Activated T-cell treated with anti-CD3 and anti-CD28 coated beads, Interleukin-2, amount 50 U/mL, for 1 hour (primary cell): ENCODE measurements at regions not wholly inside any gene's neighbourhood (a gene's known extent, or its start where the extent isn't known, plus 50 kb on each side); places are given as distances from the start of the nearest gene placed in this dataset.

ENCODE experiments used
- DNase-seq: peaks from one replicate; pipeline ENCODE4 v3.0.0-alpha.2; 2020

DNA sequence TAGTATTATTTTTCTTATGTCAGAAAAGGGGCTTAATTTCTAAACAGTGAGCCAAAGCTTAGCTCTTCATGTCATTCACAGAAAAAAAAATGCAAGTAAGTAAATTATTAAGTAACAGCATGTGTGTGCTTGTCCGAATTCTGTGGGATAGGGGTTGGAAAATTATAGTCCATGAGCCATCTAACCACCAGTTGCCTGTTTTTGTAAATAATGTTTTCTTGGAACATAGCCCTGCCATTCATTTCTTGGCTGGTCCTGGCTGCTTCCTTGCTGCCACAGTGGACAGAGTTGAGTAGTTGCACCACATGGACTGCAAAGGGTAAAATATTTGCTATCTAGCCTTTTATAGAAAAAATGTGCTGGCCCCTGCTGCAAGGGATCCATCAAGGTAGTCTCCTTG lies 513.7 kb upstream of the WWC1 start:
- no peak for DNase-seq

GRCh38 chr5:167778228-167778627 lies 513.2 kb upstream of the WWC1 start:
- no peak for DNase-seq

GRCh38 chr5:167779644-167780043 lies 511.8 kb upstream of the WWC1 start:
- no peak for DNase-seq

DNA sequence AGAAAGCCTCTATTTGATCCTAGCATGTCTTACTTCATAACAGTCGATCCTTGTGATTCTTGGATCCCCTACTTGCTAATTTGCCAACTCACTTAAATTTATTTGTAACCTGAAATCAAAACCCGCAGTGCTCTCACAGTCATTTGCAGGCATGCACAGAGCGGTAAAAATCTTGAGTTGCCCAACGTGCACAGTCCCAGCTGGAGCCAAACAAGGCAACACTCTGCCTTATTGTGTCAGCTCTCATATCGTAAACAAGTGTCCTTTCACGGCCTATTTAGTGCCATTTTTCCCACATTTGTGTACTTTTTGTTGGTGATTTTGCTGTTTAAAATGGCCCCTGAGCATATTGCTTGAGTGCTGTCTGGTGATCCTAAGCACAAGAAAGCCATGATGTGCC lies 511.3 kb upstream of the WWC1 start:
- no peak for DNase-seq

GRCh38 chr5:167783145-167783817 lies 508.2 kb upstream of the WWC1 start:
- no peak for DNase-seq

DNA sequence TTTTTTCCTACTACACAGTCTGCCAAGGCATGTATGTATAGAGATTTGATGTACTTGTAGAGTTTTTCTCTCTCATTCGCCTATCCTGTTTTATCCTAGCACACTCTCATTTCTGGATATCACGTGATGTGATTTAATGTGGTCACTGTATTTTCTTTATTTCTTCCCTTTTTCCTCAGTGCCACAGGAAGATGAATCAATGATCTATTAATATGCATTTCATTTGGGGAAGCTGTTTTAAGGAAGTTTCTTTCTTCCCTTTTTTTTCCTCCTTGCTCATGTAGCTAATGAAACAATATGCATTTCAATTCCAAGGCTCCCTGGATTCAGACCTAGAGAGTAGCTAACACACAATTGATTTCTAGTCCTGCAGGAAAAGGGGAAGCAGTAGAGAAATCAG lies 506.3 kb upstream of the WWC1 start:
- no peak for DNase-seq

GRCh38 chr5:167785901-167786300 lies 505.5 kb upstream of the WWC1 start:
- DNase-seq = no peak

DNA sequence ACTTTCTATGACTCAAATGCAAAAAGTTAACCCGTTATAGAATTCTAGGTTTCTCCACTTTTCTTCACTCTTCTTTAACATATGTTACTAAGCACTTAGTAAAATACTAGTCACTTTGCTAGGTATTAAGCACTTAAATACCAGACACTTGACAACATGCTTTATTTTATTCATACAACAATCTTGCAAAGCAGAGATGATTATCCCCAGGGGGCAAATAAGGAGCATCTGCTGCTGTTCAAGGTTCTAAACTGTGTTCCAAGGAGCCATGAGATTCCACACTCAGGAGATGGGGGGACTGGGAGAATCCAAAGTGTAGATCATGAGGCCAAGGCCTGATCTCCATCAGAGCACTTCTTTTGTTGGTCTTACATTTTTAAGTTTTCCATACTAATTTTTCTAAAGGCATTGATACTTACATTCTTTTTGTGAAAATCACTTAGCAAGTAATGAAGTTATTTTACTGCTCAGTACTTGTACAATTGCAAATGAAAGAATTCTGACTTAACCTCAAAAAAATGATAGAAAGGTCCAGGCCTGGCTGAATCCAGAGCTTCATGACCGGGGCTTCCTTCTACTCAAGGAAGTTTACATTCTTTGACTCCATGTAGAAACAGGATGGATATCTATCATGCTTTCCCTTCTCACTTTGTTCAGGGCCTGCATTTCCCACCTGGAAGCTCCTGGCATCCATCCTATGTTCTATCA lies 504.4 kb upstream of the WWC1 start:
- DNase-seq = no peak

DNA sequence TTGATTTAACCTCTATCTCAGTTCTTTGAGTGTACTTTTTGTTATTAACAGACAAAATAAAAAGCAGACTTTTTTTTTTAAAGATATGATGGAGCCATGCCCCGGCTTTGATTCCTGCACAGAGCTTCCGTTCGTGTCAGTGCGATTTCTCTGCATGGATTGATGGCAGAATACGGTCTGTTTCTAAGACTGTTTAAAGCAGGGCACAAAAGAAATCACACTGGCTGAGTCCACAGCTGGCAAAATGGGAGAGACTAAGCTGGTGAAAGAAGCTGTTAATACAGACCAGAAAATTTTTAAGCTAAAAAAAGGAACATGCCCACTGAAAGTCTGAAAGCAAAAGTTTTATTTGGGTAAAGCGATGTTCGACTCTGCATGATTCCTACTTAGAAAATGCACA lies 501.4 kb upstream of the WWC1 start:
- DNase-seq = no peak

- DNase-seq = no peak
Observed at GRCh38 chr5:167790462-167791260, 500.8 kb upstream of the WWC1 start.

GRCh38 chr5:167792514-167792913 lies 498.9 kb upstream of the WWC1 start:
- DNase-seq = no peak

- no peak for DNase-seq
Observed at GRCh38 chr5:167793700-167794099, 497.7 kb upstream of the WWC1 start.

GRCh38 chr5:167794121-167794520 lies 497.3 kb upstream of the WWC1 start:
- DNase-seq = no peak

- DNase-seq = no peak
Observed at GRCh38 chr5:167796672-167797071, 494.8 kb upstream of the WWC1 start.

GRCh38 chr5:167797933-167798332 lies 493.5 kb upstream of the WWC1 start:
- no peak for DNase-seq

DNA sequence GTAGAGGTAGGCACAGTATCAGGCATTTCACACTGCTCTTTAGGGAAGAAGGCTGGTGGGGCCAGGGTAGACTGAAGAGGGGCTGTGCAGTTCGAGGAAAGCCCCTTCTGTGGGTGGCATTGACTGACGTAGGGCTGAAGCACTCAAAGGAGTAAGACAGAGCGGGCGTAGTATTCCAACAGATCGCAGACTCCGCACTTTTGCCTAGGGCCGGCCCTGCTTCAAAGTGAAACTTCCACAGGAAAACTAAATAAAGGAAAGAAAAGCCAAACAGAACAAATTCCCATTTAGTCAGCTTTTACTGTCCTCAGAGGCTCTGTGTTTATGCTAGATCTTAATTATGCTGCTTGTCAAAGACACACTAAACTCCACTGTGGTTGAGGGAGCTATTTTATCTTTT lies 493.0 kb upstream of the WWC1 start:
- no peak for DNase-seq

GRCh38 chr5:167800427-167800826 lies 491.0 kb upstream of the WWC1 start:
- no peak for DNase-seq

GRCh38 chr5:167801999-167802398 lies 489.4 kb upstream of the WWC1 start:
- no peak for DNase-seq

DNA sequence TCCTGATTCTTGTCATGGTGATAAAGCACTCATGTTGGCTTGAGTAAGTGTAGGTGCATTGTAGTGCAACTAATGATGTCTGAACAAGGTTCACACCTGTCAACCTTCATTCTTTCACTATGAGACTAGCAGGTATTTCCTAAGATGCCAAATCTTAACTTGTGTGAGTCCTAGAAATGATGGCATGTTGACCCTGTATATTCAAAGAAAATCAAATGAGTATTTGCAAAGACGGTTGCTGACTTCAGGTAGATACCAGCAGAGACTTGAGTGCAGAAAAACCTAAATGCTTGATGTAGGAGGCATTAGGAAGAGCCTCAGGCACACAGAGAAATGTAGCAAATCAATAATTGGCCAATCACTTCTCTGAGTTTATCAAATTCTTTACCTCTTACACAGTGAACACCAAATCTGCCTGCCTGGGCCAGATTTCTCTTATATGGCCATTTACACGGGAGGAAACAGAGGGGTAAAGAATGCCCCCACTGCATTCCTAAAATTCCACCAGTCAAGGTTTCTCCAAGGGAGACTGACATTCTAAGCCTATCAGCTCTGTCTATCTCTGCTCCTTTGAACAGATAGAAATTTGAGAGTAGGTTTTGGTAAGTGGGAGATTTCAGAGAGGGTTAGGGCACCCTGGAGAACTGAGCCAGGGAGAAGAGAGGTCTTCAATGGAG lies 488.6 kb upstream of the WWC1 start:
- DNase-seq = no peak

DNA sequence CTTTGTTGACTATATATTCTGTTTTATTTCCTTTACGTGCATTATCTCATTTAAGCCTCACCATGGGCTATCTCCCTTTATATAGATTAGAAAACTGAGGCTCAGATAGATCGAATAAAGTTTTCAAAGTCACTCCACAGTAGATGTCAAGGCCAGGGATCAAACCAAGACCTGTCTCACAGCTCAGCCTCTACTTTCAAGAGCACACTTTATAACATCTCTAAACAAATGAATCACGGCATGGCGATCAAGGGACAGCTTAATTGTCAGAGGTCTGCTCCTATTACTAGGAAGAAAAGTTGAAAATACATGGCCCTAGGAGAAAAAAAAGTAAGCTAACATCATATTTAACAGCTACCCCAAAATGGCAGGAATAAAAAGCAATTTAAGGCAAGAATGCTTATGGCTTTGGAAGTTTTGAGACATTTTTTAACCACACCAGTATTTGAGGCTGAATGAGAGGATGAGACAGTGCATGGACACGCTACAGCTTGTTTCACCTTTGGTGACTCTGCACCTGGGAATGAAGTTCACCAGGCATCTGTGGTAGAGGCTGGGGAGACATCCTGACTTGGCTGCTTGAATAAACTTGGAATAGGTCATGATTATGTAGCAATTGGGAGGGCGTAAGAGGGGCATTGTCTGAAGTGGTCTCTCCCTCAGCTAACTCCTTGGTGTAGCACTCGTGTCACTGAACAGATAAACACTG lies 486.8 kb upstream of the WWC1 start:
- no peak for DNase-seq

GRCh38 chr5:167810573-167810972 lies 480.9 kb upstream of the WWC1 start:
- DNase-seq = no peak

DNA sequence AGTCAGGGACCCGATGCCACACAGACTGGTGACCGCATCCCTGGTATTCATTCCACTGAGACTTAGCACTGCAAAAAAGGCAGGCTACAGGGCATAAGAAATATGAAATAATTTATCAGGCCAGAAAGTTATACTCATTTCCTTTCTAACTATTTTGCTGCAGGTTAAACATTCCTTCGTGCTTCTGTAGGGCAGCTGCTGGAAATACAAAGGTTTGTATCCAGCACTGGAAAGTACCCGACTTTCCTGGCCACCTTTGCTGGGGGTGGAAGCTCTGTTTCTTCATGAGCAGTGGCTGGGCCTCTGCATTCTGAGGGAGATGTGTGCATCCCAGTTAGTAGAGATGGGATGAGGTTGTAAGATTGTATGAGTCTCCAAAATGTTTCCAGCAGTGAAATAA lies 478.6 kb upstream of the WWC1 start:
- DNase-seq = no peak

DNA sequence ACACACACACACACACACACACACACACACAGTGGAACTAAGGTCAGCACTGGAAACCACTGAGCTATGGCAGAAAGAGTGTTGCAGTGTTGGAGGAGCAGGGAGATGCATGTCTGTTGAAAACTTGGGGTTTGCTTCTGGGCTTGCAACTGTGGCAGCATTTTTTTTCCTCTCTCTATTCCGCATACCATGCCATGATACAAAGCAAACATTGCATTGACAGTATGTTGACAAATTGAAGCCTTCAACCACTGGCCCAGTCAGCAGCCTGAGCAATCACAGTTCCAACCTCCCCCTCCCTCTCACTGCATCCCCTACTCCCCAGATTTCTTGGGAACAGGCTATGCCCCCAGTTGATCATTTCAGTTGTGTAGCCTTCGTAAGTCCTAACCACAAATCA lies 478.1 kb upstream of the WWC1 start:
- DNase-seq = no peak
